Caco-2 (cell line): ENCODE measurements at regions not wholly inside any gene's neighbourhood (a gene's known extent, or its start where the extent isn't known, plus 50 kb on each side); places are given as distances from the start of the nearest gene placed in this dataset.

Experiments used
- BruUV-seq: library from RNA; stranded (reverse); fragments of 400-500 nt; replicated peaks from 2 replicates; lab custom pipeline; 2021; lab: Mats Ljungman, UMichigan
- CTCF ChIA-PET: fragments of 300-600 bp; sonication (Branson Sonifier 250); formaldehyde crosslinking; loops from one replicate; lab custom pipeline; 2022; ENCODE audit warnings: antibody characterized with exemption; lab: Charles Lee
- POLR2A ChIA-PET: fragments of 300-600 bp; sonication (Branson Sonifier 250); formaldehyde crosslinking; loops from one replicate; lab custom pipeline; 2022; ENCODE audit warnings: antibody characterized with exemption; lab: Charles Lee
- DNase-seq, 2 experiments: peaks; one replicate each; pipeline versions ENCODE4 v3.0.0 to v3.0.0-alpha.2; 2020 to 2022
- H3K27me3 ChIP-seq: replicated peaks from 2 replicates; pipeline ENCODE4 v1.6.0; 2011; ENCODE audit warnings: low read length; ENCODE audit not compliant: control insufficient read depth, insufficient read depth
- H3K36me3 ChIP-seq: 2 replicates; pipeline ENCODE4 v1.5.1; 2011; ENCODE audit warnings: low read length; ENCODE audit not compliant: control insufficient read depth, insufficient read depth
- H3K4me1 ChIP-seq: fragments of 250-450 bp; sonication (Bioruptor Pico); 2 replicates; pipeline ENCODE4 v1.5.1; 2020; ENCODE audit warnings: mild to moderate bottlenecking
- H3K4me3 ChIP-seq: 2 replicates; pipeline ENCODE4 v1.5.1; 2011; ENCODE audit warnings: low read depth, mild to moderate bottlenecking, control low read depth, low read length
- H3K9me3 ChIP-seq: fragments of 250-450 bp; sonication (Bioruptor Pico); 2 replicates; pipeline ENCODE4 v1.5.1; 2020; ENCODE audit warnings: mild to moderate bottlenecking, moderate library complexity
- H3K27ac Mint-ChIP-seq: one replicate; pipeline ENCODE4 v1.8.0; 2022; ENCODE audit warnings: mixed read lengths; ENCODE audit not compliant: unreplicated experiment
- H3K27me3 Mint-ChIP-seq: one replicate; pipeline ENCODE4 v1.8.0; 2022; ENCODE audit warnings: mixed read lengths; ENCODE audit not compliant: insufficient read depth, unreplicated experiment
- H3K36me3 Mint-ChIP-seq: one replicate; pipeline ENCODE4 v1.8.0; 2022; ENCODE audit warnings: mild to moderate bottlenecking, mixed read lengths; ENCODE audit not compliant: insufficient read depth, unreplicated experiment
- H3K4me1 Mint-ChIP-seq: one replicate; pipeline ENCODE4 v1.8.0; 2022; ENCODE audit warnings: low read depth, mixed read lengths; ENCODE audit not compliant: unreplicated experiment
- H3K4me3 Mint-ChIP-seq: one replicate; pipeline ENCODE4 v1.8.0; 2022; ENCODE audit warnings: mild to moderate bottlenecking, moderate library complexity, mixed read lengths; ENCODE audit not compliant: unreplicated experiment
- H3K9me3 Mint-ChIP-seq: one replicate; pipeline ENCODE4 v1.8.0; 2022; ENCODE audit warnings: mixed read lengths; ENCODE audit not compliant: unreplicated experiment
- intact Hi-C: fragments of 100-400 bp; cut with micrococcal nuclease; formaldehyde crosslinking; loops from one replicate; pipeline ENCODE4 v1.10.0; 2022; ENCODE audit not compliant: unreplicated experiment
- TF ChIP-seq, protein P1 (sequence below), 2 experiments: fragments of 200-600 bp in 1 of 2; IDR thresholded peaks; 1 replicate in 1 of 2; 2 replicates in 1 of 2; pipeline versions ENCODE4 v1.5.1 to v1.8.0; 2011 to 2022; ENCODE audit warnings: antibody characterized with exemption in 1 of 2, control low read depth in 1 of 2, inconsistent platforms in 1 of 2, low read depth in 1 of 2, low read length in 1 of 2, mild to moderate bottlenecking in 1 of 2, moderate library complexity in 1 of 2; ENCODE audit not compliant: insufficient read depth in 1 of 2, severe bottlenecking in 1 of 2, unreplicated experiment in 1 of 2

DNA sequence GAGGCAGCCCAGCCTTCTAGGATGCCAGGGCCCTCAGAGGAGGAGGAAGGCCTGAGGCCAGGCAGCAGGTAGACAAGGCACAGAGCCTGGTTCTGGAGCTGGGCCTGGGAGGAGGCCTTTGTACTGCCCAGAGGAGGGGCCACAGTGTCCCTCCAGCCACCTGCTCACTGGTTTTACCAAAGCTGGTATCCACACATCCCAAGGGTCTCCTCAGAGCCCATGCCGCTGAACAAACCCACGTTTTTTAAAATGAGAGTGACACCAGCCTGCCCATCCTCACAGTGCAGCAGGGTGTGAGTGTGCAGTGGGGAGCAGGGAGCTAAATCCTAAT, 162.7 kb downstream of the LY86 start:
- POLR2A ChIA-PET: no interaction called here
- H3K9me3 ChIP-seq: no peaks in the 10 kb centered on the region
- H3K4me1 ChIP-seq: peaks cover 15% of the 10 kb centered on the region
- H3K4me3 ChIP-seq: no peak overlapping the region
- H3K36me3 Mint-ChIP-seq: no peaks in the 10 kb centered on the region
- TF ChIP-seq, protein P1, sequence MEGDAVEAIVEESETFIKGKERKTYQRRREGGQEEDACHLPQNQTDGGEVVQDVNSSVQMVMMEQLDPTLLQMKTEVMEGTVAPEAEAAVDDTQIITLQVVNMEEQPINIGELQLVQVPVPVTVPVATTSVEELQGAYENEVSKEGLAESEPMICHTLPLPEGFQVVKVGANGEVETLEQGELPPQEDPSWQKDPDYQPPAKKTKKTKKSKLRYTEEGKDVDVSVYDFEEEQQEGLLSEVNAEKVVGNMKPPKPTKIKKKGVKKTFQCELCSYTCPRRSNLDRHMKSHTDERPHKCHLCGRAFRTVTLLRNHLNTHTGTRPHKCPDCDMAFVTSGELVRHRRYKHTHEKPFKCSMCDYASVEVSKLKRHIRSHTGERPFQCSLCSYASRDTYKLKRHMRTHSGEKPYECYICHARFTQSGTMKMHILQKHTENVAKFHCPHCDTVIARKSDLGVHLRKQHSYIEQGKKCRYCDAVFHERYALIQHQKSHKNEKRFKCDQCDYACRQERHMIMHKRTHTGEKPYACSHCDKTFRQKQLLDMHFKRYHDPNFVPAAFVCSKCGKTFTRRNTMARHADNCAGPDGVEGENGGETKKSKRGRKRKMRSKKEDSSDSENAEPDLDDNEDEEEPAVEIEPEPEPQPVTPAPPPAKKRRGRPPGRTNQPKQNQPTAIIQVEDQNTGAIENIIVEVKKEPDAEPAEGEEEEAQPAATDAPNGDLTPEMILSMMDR (IDR thresholded peaks at IDR 0.05; ENCODE audit: insufficient read depth in 1 of 2, low read depth in 1 of 2, low read length in 1 of 2, severe bottlenecking in 1 of 2, unreplicated experiment in 1 of 2): no peak
- intact Hi-C loops: loop anchor here (10.0 kb wide), 1 partner anchor 104 kb away; no protein-coding TSS in a partner anchor
- no peaks in the 10 kb centered on the region for H3K9me3 Mint-ChIP-seq
- no peaks in the 10 kb centered on the region for H3K36me3 ChIP-seq
- BruUV-seq: no TSS peak
- no peak overlapping the region for H3K27ac Mint-ChIP-seq
- no peaks in the 10 kb centered on the region for H3K27me3 Mint-ChIP-seq
- H3K4me3 Mint-ChIP-seq: no peak overlapping the region
- DNase-seq: no peak
- no peaks in the 10 kb centered on the region for H3K27me3 ChIP-seq
- CTCF ChIA-PET: no interaction called here
- peaks cover 9% of the 10 kb centered on the region for H3K4me1 Mint-ChIP-seq

DNA sequence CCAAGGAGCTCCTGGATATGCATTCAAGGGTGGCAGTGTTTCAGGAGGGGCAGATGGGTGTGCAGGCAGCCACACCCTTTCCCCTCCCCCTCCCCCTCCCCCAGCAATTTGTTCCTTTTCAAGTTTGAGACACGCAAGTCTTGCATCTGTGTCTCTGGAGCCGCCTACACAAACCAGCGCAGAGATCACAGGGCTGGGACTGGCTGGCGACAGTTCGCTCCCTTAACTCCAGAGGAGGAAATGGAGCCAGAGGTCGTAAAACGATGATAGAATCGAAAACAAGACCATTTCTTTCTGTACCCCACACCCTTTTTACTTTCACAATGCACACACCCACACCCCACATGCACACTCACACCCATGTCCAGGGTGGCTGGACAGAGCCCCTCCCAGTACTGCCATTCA, 163.1 kb downstream of the LY86 start:
- BruUV-seq: no TSS peak
- H3K4me3 ChIP-seq: no peak overlapping the region
- DNase-seq: no peak

DNA sequence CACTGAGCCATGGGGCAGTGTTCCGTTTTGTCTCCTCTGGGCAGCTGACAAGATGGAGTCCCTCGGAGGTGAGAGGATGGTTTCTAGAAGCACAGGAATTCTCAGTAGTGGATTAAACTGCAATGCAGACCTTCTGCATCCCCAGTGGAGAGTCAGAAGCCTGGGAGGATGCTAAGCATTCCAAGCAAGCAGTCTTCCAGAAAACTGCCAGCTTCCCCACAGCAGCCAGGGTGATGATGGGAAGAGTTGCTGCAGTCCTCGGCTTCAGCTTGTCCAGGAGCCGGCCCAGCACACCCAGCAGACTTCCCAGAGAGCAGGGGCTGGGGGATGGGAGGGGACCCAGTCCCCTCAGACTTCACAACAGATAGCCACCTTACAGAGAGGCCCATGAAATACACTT, 163.6 kb downstream of the LY86 start:
- CTCF ChIA-PET: interaction anchor here (1.1 kb wide), 1 partner anchor 39 kb away, joined by 3 read pairs; no protein-coding TSS in a partner anchor
- no peaks in the 10 kb centered on the region for H3K36me3 Mint-ChIP-seq
- no peak overlapping the region for H3K4me3 ChIP-seq
- TF ChIP-seq, protein P1 (IDR thresholded peaks at IDR 0.05; ENCODE audit: insufficient read depth in 1 of 2, low read depth in 1 of 2, low read length in 1 of 2, severe bottlenecking in 1 of 2, unreplicated experiment in 1 of 2): no peak
- H3K36me3 ChIP-seq: no peaks in the 10 kb centered on the region
- BruUV-seq: no TSS peak
- no peak overlapping the region for H3K4me3 Mint-ChIP-seq
- H3K4me1 Mint-ChIP-seq: peaks cover 9% of the 10 kb centered on the region
- no peaks in the 10 kb centered on the region for H3K9me3 Mint-ChIP-seq
- no peak for DNase-seq
- POLR2A ChIA-PET: no interaction called here
- no peak overlapping the region for H3K27ac Mint-ChIP-seq
- no peaks in the 10 kb centered on the region for H3K27me3 Mint-ChIP-seq
- H3K9me3 ChIP-seq: no peaks in the 10 kb centered on the region
- intact Hi-C loops: loop anchor here (10.0 kb wide), 1 partner anchor 103 kb away; no protein-coding TSS in a partner anchor
- peaks cover 15% of the 10 kb centered on the region for H3K4me1 ChIP-seq
- H3K27me3 ChIP-seq: no peaks in the 10 kb centered on the region

More for the DNA sequence above, 163.1 kb downstream of the LY86 start:
- Histone ChIP-seq H3K4me1 (peaks cover 15% of the 10 kb centered on the region), H3K36me3 (no peaks in the 10 kb centered on the region), H3K27me3 (no peaks in the 10 kb centered on the region), H3K9me3 (no peaks in the 10 kb centered on the region)
- intact Hi-C loops: loop anchor here (10.0 kb wide), 1 partner anchor 103 kb away; no protein-coding TSS in a partner anchor
- ChIA-PET CTCF (no interaction called here), POLR2A (no interaction called here)
- no peak overlapping the region for H3K4me3 Mint-ChIP-seq
- TF ChIP-seq, protein P1 (IDR thresholded peaks at IDR 0.05; ENCODE audit: insufficient read depth in 1 of 2, low read depth in 1 of 2, low read length in 1 of 2, severe bottlenecking in 1 of 2, unreplicated experiment in 1 of 2): no peak
- H3K36me3 Mint-ChIP-seq: no peaks in the 10 kb centered on the region
- peaks cover 9% of the 10 kb centered on the region for H3K4me1 Mint-ChIP-seq
- H3K27me3 Mint-ChIP-seq: no peaks in the 10 kb centered on the region
- H3K27ac Mint-ChIP-seq: no peak overlapping the region
- no peaks in the 10 kb centered on the region for H3K9me3 Mint-ChIP-seq
